WTC11 (cell line): ENCODE measurements at regions not wholly inside any gene's neighbourhood (a gene's known extent, or its start where the extent isn't known, plus 50 kb on each side); places are given as distances from the start of the nearest gene placed in this dataset.

Experiments
- NR2C2 ChIP-seq: sonication (generic); formaldehyde crosslinking; IDR thresholded peaks from 2 replicates; pipeline ENCODE4 v1.8.0; 2022; ENCODE audit warnings: mild to moderate bottlenecking, missing genetic modification reagents
- SMAD3 ChIP-seq: sonication (generic); formaldehyde crosslinking; IDR thresholded peaks from 2 replicates; pipeline ENCODE4 v1.8.0; 2022; ENCODE audit warnings: missing genetic modification reagents, mild to moderate bottlenecking, borderline replicate concordance
- TF ChIP-seq, protein P1 (sequence below): sonication (generic); formaldehyde crosslinking; IDR thresholded peaks from 2 replicates; pipeline ENCODE4 v1.8.0; 2022; ENCODE audit warnings: mild to moderate bottlenecking, missing genetic modification reagents
- TF ChIP-seq, protein P2 (sequence below): fragments of 200-600 bp; IDR thresholded peaks from 2 replicates; pipeline ENCODE4 v1.8.0; 2022; ENCODE audit warnings: antibody characterized with exemption
- TF ChIP-seq, protein P3 (sequence below): sonication (generic); formaldehyde crosslinking; IDR thresholded peaks from 2 replicates; pipeline ENCODE4 v1.8.0; 2022; ENCODE audit warnings: missing genetic modification reagents

DNA sequence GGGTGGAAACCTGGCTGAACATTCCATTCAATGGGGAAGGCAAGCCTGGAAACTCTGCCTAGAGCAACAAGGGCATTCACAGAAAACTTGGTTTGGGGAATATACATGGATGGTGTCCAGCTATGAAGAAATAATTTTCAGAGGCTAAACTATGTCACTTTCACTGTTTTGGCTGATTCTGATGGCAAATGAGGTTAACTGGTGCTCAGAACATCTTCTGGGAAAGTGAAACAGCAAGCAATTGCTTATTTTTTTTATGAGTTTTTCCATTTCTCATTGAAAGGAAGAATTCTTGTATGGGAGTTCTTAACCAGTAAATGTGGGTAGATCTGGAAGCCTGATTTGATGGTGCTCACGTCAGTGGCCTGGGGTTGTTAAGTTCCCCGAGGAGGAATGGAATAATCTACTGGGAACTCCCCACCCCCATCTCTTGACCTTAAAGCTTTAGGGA, 132.8 kb upstream of the BTG1 start:
- TF ChIP-seq, protein P1, sequence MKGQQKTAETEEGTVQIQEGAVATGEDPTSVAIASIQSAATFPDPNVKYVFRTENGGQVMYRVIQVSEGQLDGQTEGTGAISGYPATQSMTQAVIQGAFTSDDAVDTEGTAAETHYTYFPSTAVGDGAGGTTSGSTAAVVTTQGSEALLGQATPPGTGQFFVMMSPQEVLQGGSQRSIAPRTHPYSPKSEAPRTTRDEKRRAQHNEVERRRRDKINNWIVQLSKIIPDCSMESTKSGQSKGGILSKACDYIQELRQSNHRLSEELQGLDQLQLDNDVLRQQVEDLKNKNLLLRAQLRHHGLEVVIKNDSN (CRISPR knock-in tag) = no peak
- TF ChIP-seq, protein P2, sequence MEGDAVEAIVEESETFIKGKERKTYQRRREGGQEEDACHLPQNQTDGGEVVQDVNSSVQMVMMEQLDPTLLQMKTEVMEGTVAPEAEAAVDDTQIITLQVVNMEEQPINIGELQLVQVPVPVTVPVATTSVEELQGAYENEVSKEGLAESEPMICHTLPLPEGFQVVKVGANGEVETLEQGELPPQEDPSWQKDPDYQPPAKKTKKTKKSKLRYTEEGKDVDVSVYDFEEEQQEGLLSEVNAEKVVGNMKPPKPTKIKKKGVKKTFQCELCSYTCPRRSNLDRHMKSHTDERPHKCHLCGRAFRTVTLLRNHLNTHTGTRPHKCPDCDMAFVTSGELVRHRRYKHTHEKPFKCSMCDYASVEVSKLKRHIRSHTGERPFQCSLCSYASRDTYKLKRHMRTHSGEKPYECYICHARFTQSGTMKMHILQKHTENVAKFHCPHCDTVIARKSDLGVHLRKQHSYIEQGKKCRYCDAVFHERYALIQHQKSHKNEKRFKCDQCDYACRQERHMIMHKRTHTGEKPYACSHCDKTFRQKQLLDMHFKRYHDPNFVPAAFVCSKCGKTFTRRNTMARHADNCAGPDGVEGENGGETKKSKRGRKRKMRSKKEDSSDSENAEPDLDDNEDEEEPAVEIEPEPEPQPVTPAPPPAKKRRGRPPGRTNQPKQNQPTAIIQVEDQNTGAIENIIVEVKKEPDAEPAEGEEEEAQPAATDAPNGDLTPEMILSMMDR = no peak
- TF ChIP-seq, protein P3, sequence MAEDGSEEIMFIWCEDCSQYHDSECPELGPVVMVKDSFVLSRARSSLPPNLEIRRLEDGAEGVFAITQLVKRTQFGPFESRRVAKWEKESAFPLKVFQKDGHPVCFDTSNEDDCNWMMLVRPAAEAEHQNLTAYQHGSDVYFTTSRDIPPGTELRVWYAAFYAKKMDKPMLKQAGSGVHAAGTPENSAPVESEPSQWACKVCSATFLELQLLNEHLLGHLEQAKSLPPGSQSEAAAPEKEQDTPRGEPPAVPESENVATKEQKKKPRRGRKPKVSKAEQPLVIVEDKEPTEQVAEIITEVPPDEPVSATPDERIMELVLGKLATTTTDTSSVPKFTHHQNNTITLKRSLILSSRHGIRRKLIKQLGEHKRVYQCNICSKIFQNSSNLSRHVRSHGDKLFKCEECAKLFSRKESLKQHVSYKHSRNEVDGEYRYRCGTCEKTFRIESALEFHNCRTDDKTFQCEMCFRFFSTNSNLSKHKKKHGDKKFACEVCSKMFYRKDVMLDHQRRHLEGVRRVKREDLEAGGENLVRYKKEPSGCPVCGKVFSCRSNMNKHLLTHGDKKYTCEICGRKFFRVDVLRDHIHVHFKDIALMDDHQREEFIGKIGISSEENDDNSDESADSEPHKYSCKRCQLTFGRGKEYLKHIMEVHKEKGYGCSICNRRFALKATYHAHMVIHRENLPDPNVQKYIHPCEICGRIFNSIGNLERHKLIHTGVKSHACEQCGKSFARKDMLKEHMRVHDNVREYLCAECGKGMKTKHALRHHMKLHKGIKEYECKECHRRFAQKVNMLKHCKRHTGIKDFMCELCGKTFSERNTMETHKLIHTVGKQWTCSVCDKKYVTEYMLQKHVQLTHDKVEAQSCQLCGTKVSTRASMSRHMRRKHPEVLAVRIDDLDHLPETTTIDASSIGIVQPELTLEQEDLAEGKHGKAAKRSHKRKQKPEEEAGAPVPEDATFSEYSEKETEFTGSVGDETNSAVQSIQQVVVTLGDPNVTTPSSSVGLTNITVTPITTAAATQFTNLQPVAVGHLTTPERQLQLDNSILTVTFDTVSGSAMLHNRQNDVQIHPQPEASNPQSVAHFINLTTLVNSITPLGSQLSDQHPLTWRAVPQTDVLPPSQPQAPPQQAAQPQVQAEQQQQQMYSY = no peak
- no peak for TF ChIP-seq NR2C2
- TF ChIP-seq SMAD3 (CRISPR knock-in tag) = no peak
